Karpas-422 (cell line): ENCODE measurements at regions not wholly inside any gene's neighbourhood (a gene's known extent, or its start where the extent isn't known, plus 50 kb on each side); places are given as distances from the start of the nearest gene placed in this dataset.

Experiments
- DNase-seq: peaks from one replicate; pipeline ENCODE4 v3.0.0-alpha.2; 2015
- H2AFZ ChIP-seq: fragments of 200-600 bp; sonication (generic); 2 replicates; pipeline ENCODE4 v1.6.1; 2014; ENCODE audit warnings: antibody characterized with exemption, low read length, mixed read lengths
- H3K27ac ChIP-seq: fragments of 200-600 bp; sonication (generic); 2 replicates; pipeline ENCODE4 v1.5.1; 2014; ENCODE audit warnings: mild to moderate bottlenecking, low read length, moderate library complexity
- H3K27me3 ChIP-seq: fragments of 200-600 bp; sonication (generic); 2 replicates; pipeline ENCODE4 v1.6.1; 2014; ENCODE audit warnings: low read length, mixed read lengths
- H3K36me3 ChIP-seq: fragments of 200-600 bp; sonication (generic); 2 replicates; pipeline ENCODE4 v1.6.1; 2014; ENCODE audit warnings: low read length, mixed read lengths; ENCODE audit not compliant: insufficient read depth
- H3K4me1 ChIP-seq: fragments of 200-600 bp; sonication (generic); 2 replicates; pipeline ENCODE4 v1.6.1; 2014; ENCODE audit warnings: mild to moderate bottlenecking, low read length, mixed read lengths
- H3K4me2 ChIP-seq: fragments of 200-600 bp; sonication (generic); 2 replicates; pipeline ENCODE4 v1.6.1; 2014; ENCODE audit warnings: low read length, low read depth, mild to moderate bottlenecking; ENCODE audit not compliant: poor library complexity, severe bottlenecking
- H3K4me3 ChIP-seq: fragments of 200-600 bp; sonication (generic); 2 replicates; pipeline ENCODE4 v1.5.1; 2014; ENCODE audit warnings: mild to moderate bottlenecking, antibody characterized with exemption, low read length, mixed read lengths
- H3K79me2 ChIP-seq: fragments of 200-600 bp; sonication (generic); 2 replicates; pipeline ENCODE4 v1.6.1; 2014; ENCODE audit warnings: mild to moderate bottlenecking, low read length, mixed read lengths
- H3K9ac ChIP-seq: fragments of 200-600 bp; sonication (generic); 2 replicates; pipeline ENCODE4 v1.6.0; 2014; ENCODE audit warnings: low read length
- H3K9me2 ChIP-seq: fragments of 200-600 bp; sonication (generic), shearing (Covaris generic); replicated peaks from 2 replicates; pipeline ENCODE4 v1.6.0; 2014; ENCODE audit warnings: mild to moderate bottlenecking, low read length, moderate library complexity; ENCODE audit not compliant: insufficient read depth
- H3K9me3 ChIP-seq: fragments of 300-700, 200-600 bp; sonication (generic); 2 replicates; pipeline ENCODE4 v1.6.1; 2014; ENCODE audit warnings: low read length, mixed read lengths
- H4K20me1 ChIP-seq: fragments of 200-600 bp; sonication (generic); 2 replicates; pipeline ENCODE4 v1.6.1; 2014; ENCODE audit warnings: mild to moderate bottlenecking, antibody characterized with exemption, low read length, low read depth; ENCODE audit not compliant: insufficient read depth

DNA sequence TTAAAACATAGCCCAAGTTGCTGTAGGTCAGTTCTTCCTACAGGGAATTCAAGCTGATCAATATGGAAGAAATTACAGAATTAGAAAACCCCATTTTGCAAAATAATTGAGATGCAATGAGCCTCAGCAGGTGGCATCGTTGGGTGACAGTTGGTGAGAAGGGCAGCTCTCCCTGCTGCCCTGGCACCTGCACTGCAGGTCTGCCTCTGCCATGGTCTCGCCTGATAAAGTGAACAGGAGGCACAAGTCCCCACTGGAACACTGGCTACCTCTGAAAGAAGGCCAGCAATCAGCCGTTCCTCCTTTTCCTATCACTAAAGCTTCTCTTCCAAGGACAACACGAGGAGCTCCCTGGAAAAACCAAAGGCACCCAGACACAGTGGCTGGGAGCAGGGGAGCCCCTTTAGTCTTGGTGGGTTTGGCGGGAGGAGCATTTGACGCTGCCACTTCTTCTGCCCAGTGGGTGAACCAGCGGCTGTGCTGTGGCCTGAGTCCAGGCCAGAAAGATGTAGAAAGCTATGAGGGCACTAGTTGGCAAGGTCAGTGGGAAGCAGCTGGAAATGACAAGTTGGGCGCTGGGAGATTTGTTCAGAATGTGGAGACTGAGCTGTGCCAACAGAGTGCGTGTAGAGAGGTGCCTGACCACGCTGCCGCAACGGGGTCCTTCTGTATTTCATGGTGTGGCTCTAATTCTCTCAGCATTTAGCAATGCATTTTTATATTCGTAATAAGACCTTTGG is 93.1 kb downstream of the RIPK4 start:
- no peaks in the 10 kb centered on the region for H3K36me3 ChIP-seq
- H3K4me3 ChIP-seq: no peak overlapping the region
- H4K20me1 ChIP-seq: no peaks in the 10 kb centered on the region
- H3K9me2 ChIP-seq: no peaks in the 10 kb centered on the region
- no peak overlapping the region for H3K27ac ChIP-seq
- H3K27me3 ChIP-seq: no peaks in the 10 kb centered on the region
- H3K9ac ChIP-seq: no peak overlapping the region
- no peak overlapping the region for H3K4me2 ChIP-seq
- no peaks in the 10 kb centered on the region for H3K4me1 ChIP-seq
- no peaks in the 10 kb centered on the region for H3K9me3 ChIP-seq
- DNase-seq: no peak
- H2AFZ ChIP-seq: no peak overlapping the region
- no peaks in the 10 kb centered on the region for H3K79me2 ChIP-seq

DNA sequence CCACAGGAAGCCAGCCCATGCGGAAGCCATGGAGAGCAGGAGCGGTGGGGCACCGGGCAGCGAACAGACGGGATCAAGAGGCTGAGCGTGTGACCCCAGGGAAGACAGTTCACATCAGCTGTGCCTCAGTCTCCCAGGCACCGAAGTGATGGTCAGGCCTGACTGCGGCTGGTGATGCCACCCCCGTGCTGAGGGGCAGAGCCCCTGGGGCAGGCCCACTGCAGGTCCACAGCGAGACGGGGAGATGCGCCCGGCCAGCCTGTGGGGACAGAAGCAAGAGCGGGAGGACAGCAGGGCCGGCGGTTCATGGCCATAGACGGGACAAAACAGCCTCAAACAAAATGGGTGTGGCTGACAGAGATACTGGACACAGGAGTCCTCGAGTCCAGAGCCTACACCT is 93.8 kb downstream of the RIPK4 start:
- H3K27me3 ChIP-seq: no peaks in the 10 kb centered on the region
- no peaks in the 10 kb centered on the region for H4K20me1 ChIP-seq
- H2AFZ ChIP-seq: no peak overlapping the region
- no peak overlapping the region for H3K4me2 ChIP-seq
- H3K79me2 ChIP-seq: no peaks in the 10 kb centered on the region
- no peak for DNase-seq
- no peaks in the 10 kb centered on the region for H3K9me2 ChIP-seq
- no peaks in the 10 kb centered on the region for H3K9me3 ChIP-seq
- H3K27ac ChIP-seq: no peak overlapping the region
- no peak overlapping the region for H3K9ac ChIP-seq
- no peaks in the 10 kb centered on the region for H3K4me1 ChIP-seq
- H3K4me3 ChIP-seq: no peak overlapping the region
- H3K36me3 ChIP-seq: no peaks in the 10 kb centered on the region

DNA sequence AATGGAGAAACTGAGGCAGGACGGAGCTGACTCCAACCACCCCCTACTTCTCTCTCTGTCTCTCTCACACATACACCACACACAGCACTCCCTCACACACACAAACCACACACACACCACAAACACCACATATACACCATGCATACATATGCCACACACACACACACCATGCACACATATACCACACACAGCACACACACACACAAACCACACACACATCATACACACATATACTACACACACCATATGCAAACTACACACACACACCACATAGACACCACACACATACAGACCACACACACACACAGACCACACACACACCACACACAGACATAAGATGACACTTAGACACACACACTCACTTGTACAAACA is 94.3 kb downstream of the RIPK4 start:
- no peak overlapping the region for H3K4me3 ChIP-seq
- H3K9me2 ChIP-seq: no peaks in the 10 kb centered on the region
- no peaks in the 10 kb centered on the region for H3K36me3 ChIP-seq
- H3K9me3 ChIP-seq: no peaks in the 10 kb centered on the region
- no peak overlapping the region for H3K27ac ChIP-seq
- no peak overlapping the region for H3K4me2 ChIP-seq
- no peaks in the 10 kb centered on the region for H4K20me1 ChIP-seq
- H3K9ac ChIP-seq: no peak overlapping the region
- DNase-seq: no peak
- no peaks in the 10 kb centered on the region for H3K27me3 ChIP-seq
- H2AFZ ChIP-seq: no peak overlapping the region
- no peaks in the 10 kb centered on the region for H3K4me1 ChIP-seq
- no peaks in the 10 kb centered on the region for H3K79me2 ChIP-seq

DNA sequence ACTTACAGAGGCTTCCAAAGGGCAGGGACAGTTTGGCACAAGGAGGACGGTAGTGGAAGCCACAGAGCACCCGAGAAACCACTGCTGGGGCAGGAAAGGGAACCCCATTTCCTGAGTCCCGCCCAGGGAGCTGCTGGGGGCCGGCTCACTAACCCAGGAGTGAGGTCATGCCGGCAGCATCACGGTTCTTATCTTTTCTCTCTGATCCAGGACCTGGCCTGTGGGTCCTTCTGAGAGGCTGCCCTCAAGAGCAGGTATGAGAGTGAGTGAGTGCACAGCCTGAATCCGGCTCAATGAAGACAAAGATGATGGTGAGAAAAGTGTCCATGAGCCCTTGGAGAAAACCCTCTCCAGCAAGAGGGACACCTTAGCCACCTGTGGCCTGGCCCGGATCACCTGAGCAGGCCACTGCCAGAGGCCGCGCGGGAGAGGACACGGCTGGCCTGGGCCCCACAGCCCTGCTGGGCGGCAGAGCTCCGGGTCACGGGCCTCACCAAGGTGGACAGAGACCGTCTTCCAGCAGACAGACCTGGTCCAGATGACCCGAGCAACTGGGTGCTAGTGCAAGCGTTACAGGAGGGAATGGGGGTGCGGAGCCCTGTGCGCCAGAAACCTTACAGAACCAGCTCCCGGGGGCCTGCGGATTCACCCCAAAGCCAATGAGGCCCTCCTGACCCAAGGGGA is 94.9 kb downstream of the RIPK4 start:
- no peak overlapping the region for H3K9ac ChIP-seq
- no peaks in the 10 kb centered on the region for H3K27me3 ChIP-seq
- H4K20me1 ChIP-seq: no peaks in the 10 kb centered on the region
- H3K4me2 ChIP-seq: no peak overlapping the region
- H3K4me3 ChIP-seq: no peak overlapping the region
- no peak for DNase-seq
- H3K79me2 ChIP-seq: no peaks in the 10 kb centered on the region
- H3K27ac ChIP-seq: no peak overlapping the region
- no peaks in the 10 kb centered on the region for H3K9me2 ChIP-seq
- peaks cover under 1% of the 10 kb centered on the region for H3K4me1 ChIP-seq
- no peaks in the 10 kb centered on the region for H3K9me3 ChIP-seq
- H2AFZ ChIP-seq: no peak overlapping the region
- H3K36me3 ChIP-seq: no peaks in the 10 kb centered on the region

DNA sequence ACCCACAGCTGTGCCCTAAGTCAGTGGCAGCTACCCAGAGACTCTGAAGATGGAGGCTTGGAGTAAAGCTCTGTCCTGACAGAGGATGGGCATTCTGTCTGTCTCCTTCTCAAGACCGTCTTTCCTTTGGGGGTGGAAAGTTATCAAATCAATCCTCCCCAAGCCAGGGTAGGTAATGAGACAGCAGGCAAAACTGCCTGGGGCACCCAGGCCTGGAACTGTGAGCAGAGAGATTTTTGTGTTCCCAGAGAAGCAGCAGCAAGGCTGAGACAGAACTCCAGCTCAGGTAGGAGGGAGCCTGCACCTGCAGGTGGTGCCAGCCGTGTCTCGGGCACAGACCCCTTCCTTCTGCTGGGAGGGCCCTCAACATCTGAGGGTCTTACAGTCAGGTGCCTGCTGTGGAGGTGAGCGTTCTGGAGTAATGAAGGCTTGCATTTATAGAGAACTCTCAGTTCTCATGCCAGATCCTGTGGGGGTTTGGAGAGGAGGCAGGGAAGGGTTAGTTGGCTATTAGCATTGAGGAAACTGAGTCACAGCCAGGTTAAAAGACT is 95.6 kb downstream of the RIPK4 start:
- no peak overlapping the region for H3K4me3 ChIP-seq
- H3K27me3 ChIP-seq: no peaks in the 10 kb centered on the region
- no peak overlapping the region for H3K9ac ChIP-seq
- DNase-seq: no peak
- no peak overlapping the region for H2AFZ ChIP-seq
- no peak overlapping the region for H3K4me2 ChIP-seq
- no peaks in the 10 kb centered on the region for H4K20me1 ChIP-seq
- H3K9me2 ChIP-seq: no peaks in the 10 kb centered on the region
- no peaks in the 10 kb centered on the region for H3K36me3 ChIP-seq
- no peaks in the 10 kb centered on the region for H3K9me3 ChIP-seq
- no peaks in the 10 kb centered on the region for H3K79me2 ChIP-seq
- peaks cover 7% of the 10 kb centered on the region for H3K4me1 ChIP-seq
- no peak overlapping the region for H3K27ac ChIP-seq

DNA sequence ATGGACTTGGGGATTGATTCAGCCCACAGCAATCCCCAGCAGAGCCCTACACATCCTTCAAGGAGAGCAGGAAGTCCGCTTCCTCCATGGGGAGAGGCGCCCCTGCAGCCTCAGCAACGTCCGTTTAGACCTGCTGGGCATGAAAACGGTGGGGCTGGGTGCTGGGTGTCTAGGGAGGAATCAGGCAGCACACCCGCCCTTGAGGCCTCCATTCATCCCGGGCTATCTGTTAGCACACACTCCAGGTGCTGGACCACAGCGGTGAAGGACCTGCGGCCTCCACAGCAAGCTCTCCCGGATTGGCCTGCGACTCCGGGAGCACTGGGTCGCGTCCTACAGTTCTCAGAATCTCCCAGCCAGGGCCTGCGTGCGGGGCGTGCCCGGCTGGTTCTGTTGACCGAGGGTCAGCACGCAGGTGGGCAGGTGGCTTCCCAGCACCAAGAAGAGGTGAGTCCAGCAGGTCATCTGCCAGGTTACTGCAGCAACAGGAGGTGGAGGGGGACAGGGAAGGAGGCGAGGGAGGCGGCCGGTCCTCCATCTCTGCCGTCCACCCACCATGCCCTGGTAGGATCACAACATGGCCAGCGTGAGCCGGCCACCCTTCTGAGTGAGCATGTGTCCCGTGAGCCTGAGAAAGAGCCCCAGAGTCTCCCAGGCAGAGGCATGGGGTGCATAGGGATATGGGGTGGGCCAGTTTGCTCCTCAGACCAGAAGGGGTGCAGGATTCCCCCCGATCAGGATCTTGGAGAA is 96.6 kb downstream of the RIPK4 start:
- H3K27ac ChIP-seq: no peak overlapping the region
- H3K4me2 ChIP-seq: no peak overlapping the region
- H3K79me2 ChIP-seq: no peaks in the 10 kb centered on the region
- no peaks in the 10 kb centered on the region for H4K20me1 ChIP-seq
- H3K36me3 ChIP-seq: no peaks in the 10 kb centered on the region
- H2AFZ ChIP-seq: no peak overlapping the region
- no peak overlapping the region for H3K9ac ChIP-seq
- H3K4me3 ChIP-seq: no peak overlapping the region
- peaks cover 7% of the 10 kb centered on the region for H3K4me1 ChIP-seq
- no peak for DNase-seq
- no peaks in the 10 kb centered on the region for H3K9me3 ChIP-seq
- H3K27me3 ChIP-seq: no peaks in the 10 kb centered on the region
- no peaks in the 10 kb centered on the region for H3K9me2 ChIP-seq

DNA sequence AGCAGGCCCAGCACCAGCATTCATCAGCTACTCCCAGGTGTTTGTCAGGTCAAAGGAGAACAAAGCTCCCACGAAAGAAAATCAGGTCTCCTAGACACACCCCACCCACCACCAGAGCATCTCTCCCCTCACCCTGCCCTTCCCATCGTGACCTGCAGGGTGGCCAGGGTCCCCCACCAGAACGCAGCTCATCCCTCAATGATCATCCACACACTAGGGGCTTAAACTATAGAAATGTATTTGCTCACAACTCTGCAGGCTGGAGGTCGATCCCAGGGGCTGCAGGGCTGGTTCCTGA is 97.4 kb downstream of the RIPK4 start:
- H3K9ac ChIP-seq: no peak overlapping the region
- no peaks in the 10 kb centered on the region for H3K9me2 ChIP-seq
- H3K9me3 ChIP-seq: no peaks in the 10 kb centered on the region
- H3K4me1 ChIP-seq: peaks cover 7% of the 10 kb centered on the region
- H3K36me3 ChIP-seq: no peaks in the 10 kb centered on the region
- DNase-seq: no peak
- H3K27ac ChIP-seq: no peak overlapping the region
- no peak overlapping the region for H3K4me3 ChIP-seq
- H3K79me2 ChIP-seq: no peaks in the 10 kb centered on the region
- no peaks in the 10 kb centered on the region for H3K27me3 ChIP-seq
- no peak overlapping the region for H2AFZ ChIP-seq
- H4K20me1 ChIP-seq: no peaks in the 10 kb centered on the region
- H3K4me2 ChIP-seq: no peak overlapping the region
